ENCODE measurements at regions not wholly inside any gene's neighbourhood (a gene's known extent, or its start where the extent isn't known, plus 50 kb on each side); places are given as distances from the start of the nearest gene placed in this dataset.

DNA sequence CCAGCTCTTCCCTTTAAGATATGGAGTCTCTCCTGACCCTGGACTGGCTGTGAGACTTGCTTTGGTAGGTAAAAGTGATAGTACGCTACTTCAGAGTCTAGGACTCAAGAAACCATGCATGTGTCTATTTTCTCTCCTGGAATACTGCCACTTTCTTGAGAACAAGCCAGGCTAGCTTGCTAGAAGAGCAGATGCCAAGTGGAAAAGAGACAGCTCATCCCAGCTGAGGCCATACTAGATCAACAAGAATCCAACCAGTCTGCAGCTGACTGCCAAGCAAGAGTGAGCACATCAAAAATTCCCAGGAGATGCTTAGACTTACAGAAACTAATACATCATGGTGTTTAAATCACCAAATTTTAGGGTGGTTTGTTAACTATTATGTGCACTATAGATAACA, 208.3 kb upstream of the RBMS3 start:
- Histone ChIP-seq H3K9me2 (replicated peaks; ENCODE audit: insufficient read depth, low read length) (no peaks in the 10 kb centered on the region), H3K27me3 (replicated peaks; ENCODE audit: insufficient read depth, low read length) (no peaks in the 10 kb centered on the region)

DNA sequence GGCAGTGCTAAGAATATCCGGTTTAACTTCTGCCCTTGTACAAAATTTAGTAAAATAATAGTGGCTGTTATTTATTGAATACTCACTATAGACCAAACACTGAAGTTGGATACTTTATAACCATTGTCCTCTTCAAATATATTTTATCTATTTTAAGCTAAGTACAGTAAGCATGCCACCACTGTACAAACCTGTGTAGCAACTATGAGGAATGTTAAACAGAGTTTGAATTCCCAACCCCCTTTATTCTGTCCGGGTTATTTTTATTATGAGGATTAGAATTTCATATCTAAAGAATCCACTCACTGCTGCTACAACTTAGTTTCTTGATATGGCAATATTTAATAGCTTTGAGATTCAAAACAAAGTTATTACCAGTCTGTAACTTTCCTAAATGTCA, 203.5 kb upstream of the RBMS3 start:
- H3K9ac ChIP-seq (ENCODE audit: low read length), result no peak overlapping the region

More for the DNA sequence above, 208.3 kb upstream of the RBMS3 start:
- Histone ChIP-seq H4K20me1 (ENCODE audit: insufficient read depth, low read length) (no peaks in the 10 kb centered on the region), H3F3A (ENCODE audit: insufficient read depth, low read length) (no peaks in the 10 kb centered on the region), H3K27ac (ENCODE audit: low read length) (no peak overlapping the region), H3K4me3 (ENCODE audit: low read length) (no peak overlapping the region), H3K9ac (ENCODE audit: low read length) (no peak overlapping the region), H3K79me2 (ENCODE audit: low read length) (no peaks in the 10 kb centered on the region), H2AFZ (ENCODE audit: low read length) (no peak overlapping the region), H3K4me1 (ENCODE audit: low read length) (no peaks in the 10 kb centered on the region), H3K9me3 (replicated peaks; ENCODE audit: insufficient read depth, low read length) (no peaks in the 10 kb centered on the region), H3K4me2 (ENCODE audit: low read depth, low read length) (no peak overlapping the region), H3K36me3 (replicated peaks; ENCODE audit: insufficient read depth, low read length) (no peaks in the 10 kb centered on the region)
- no peak for DNase-seq
- TF ChIP-seq CTCF (IDR thresholded peaks at IDR 0.05; ENCODE audit: low read length), result no peak
- no peak for TF ChIP-seq EZH2 (optimal IDR thresholded peaks at IDR 0.05; ENCODE audit: low read depth, low read length)
- no peak for TF ChIP-seq EZH2phosphoT487 (IDR thresholded peaks at IDR 0.05; ENCODE audit: low read length)

DNA sequence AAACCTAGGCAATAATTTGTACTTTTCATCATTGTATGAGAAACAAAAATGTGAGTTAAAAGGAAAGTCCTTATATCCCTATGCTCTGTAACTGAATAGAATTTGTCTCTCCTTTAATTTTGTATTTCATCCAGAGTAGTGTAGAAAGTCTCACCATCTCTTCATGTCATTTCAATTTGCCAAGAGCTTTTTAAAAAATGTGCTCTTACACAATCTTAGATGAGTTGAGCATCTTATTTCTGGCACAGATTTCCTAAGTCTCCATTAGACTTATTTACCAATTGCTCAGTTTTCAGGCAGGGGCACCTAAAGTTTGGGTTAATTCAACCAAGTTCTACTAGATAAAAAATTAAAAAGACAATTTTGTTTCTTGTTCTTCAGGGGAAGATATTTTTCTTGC, 201.5 kb upstream of the RBMS3 start:
- Histone ChIP-seq H3F3A (ENCODE audit: insufficient read depth, low read length) (no peaks in the 10 kb centered on the region), H3K27me3 (replicated peaks; ENCODE audit: insufficient read depth, low read length) (no peaks in the 10 kb centered on the region), H3K9me2 (replicated peaks; ENCODE audit: insufficient read depth, low read length) (no peaks in the 10 kb centered on the region), H3K4me1 (ENCODE audit: low read length) (no peaks in the 10 kb centered on the region), H2AFZ (ENCODE audit: low read length) (no peak overlapping the region), H3K36me3 (replicated peaks; ENCODE audit: insufficient read depth, low read length) (no peaks in the 10 kb centered on the region), H4K20me1 (ENCODE audit: insufficient read depth, low read length) (no peaks in the 10 kb centered on the region), H3K4me3 (ENCODE audit: low read length) (no peak overlapping the region), H3K27ac (ENCODE audit: low read length) (no peak overlapping the region), H3K4me2 (ENCODE audit: low read depth, low read length) (no peak overlapping the region), H3K9me3 (replicated peaks; ENCODE audit: insufficient read depth, low read length) (no peaks in the 10 kb centered on the region), H3K9ac (ENCODE audit: low read length) (no peak overlapping the region), H3K79me2 (ENCODE audit: low read length) (no peaks in the 10 kb centered on the region)
- DNase-seq, result no peak
- TF ChIP-seq CTCF (IDR thresholded peaks at IDR 0.05; ENCODE audit: low read length) (no peak), EZH2 (optimal IDR thresholded peaks at IDR 0.05; ENCODE audit: low read depth, low read length) (no peak), EZH2phosphoT487 (IDR thresholded peaks at IDR 0.05; ENCODE audit: low read length) (no peak)

More for the DNA sequence above, 203.5 kb upstream of the RBMS3 start:
- no peaks in the 10 kb centered on the region for H3K79me2 ChIP-seq (ENCODE audit: low read length)
- no peaks in the 10 kb centered on the region for H3K27me3 ChIP-seq (replicated peaks; ENCODE audit: insufficient read depth, low read length)
- TF ChIP-seq CTCF (IDR thresholded peaks at IDR 0.05; ENCODE audit: low read length) (no peak), EZH2phosphoT487 (IDR thresholded peaks at IDR 0.05; ENCODE audit: low read length) (no peak), EZH2 (optimal IDR thresholded peaks at IDR 0.05; ENCODE audit: low read depth, low read length) (no peak)
- no peaks in the 10 kb centered on the region for H4K20me1 ChIP-seq (ENCODE audit: insufficient read depth, low read length)
- H3K27ac ChIP-seq (ENCODE audit: low read length), result no peak overlapping the region
- no peaks in the 10 kb centered on the region for H3K9me2 ChIP-seq (replicated peaks; ENCODE audit: insufficient read depth, low read length)
- no peaks in the 10 kb centered on the region for H3F3A ChIP-seq (ENCODE audit: insufficient read depth, low read length)
- no peak overlapping the region for H3K4me3 ChIP-seq (ENCODE audit: low read length)
- DNase-seq, result no peak
- no peaks in the 10 kb centered on the region for H3K36me3 ChIP-seq (replicated peaks; ENCODE audit: insufficient read depth, low read length)
- H3K9me3 ChIP-seq (replicated peaks; ENCODE audit: insufficient read depth, low read length), result no peaks in the 10 kb centered on the region
- H2AFZ ChIP-seq (ENCODE audit: low read length), result no peak overlapping the region
- H3K4me1 ChIP-seq (ENCODE audit: low read length), result no peaks in the 10 kb centered on the region
- H3K4me2 ChIP-seq (ENCODE audit: low read depth, low read length), result no peak overlapping the region

Measured in MM.1S (cell line).